ENCODE measurements at regions not wholly inside any gene's neighbourhood (a gene's known extent, or its start where the extent isn't known, plus 50 kb on each side); places are given as distances from the start of the nearest gene placed in this dataset.

DNA sequence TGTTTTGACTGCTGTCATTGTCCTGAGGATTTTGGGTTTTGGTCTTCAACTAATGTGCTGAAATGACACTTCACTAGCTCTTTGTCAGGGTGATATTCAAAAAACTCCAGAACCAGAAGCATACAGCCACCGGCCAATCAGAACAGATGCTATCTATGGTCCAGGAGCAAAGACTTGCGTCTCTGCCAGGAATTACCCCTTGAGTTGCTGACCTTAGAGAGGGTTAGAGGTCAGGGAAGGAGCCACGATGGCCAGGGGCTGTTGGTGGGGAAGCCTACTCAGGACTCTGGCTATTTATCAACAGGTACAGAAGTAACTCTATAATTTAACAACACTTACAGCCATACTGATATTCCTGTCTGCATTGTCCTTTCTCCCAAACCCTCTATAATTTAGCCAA, 356.8 kb downstream of the EFNA5 start:
- TF ChIP-seq, protein P1, sequence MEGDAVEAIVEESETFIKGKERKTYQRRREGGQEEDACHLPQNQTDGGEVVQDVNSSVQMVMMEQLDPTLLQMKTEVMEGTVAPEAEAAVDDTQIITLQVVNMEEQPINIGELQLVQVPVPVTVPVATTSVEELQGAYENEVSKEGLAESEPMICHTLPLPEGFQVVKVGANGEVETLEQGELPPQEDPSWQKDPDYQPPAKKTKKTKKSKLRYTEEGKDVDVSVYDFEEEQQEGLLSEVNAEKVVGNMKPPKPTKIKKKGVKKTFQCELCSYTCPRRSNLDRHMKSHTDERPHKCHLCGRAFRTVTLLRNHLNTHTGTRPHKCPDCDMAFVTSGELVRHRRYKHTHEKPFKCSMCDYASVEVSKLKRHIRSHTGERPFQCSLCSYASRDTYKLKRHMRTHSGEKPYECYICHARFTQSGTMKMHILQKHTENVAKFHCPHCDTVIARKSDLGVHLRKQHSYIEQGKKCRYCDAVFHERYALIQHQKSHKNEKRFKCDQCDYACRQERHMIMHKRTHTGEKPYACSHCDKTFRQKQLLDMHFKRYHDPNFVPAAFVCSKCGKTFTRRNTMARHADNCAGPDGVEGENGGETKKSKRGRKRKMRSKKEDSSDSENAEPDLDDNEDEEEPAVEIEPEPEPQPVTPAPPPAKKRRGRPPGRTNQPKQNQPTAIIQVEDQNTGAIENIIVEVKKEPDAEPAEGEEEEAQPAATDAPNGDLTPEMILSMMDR (IDR thresholded peaks at IDR 0.05): no peak
- TF ChIP-seq EZH2 (IDR thresholded peaks at IDR 0.05; ENCODE audit: borderline replicate concordance, insufficient read depth, low read depth, low read length, poor library complexity, severe bottlenecking): no peak
